Fibroblast of lung (primary cell): ENCODE measurements at regions not wholly inside any gene's neighbourhood (a gene's known extent, or its start where the extent isn't known, plus 50 kb on each side); places are given as distances from the start of the nearest gene placed in this dataset.
A peak's percentile ranks its signal among the peaks of the same experiment; 100 is the strongest.

Source experiments
- DNase-seq, 2 donors: peaks; one replicate each; pipeline versions ENCODE4 v3.0.0 to v3.0.0-alpha.2; 2010; ENCODE audit warnings: low read depth in 2 of 2
- H2AFZ ChIP-seq: 2 replicates; pipeline ENCODE4 v1.5.1; 2012; ENCODE audit warnings: low read length, control low read depth, inconsistent platforms
- H3K27ac ChIP-seq: 2 replicates; pipeline ENCODE4 v1.5.1; 2011; ENCODE audit warnings: low read length, control low read depth; ENCODE audit not compliant: insufficient read depth
- H3K27me3 ChIP-seq: 2 replicates; pipeline ENCODE4 v1.5.1; 2011; ENCODE audit warnings: mild to moderate bottlenecking, low read length; ENCODE audit not compliant: control insufficient read depth, insufficient read depth
- H3K36me3 ChIP-seq: 2 replicates; pipeline ENCODE4 v1.5.1; 2011; ENCODE audit warnings: low read length; ENCODE audit not compliant: control insufficient read depth, insufficient read depth
- H3K4me1 ChIP-seq: 2 replicates; pipeline ENCODE4 v1.5.1; 2011; ENCODE audit warnings: low read length; ENCODE audit not compliant: control insufficient read depth, insufficient read depth; ENCODE audit errors: extremely low read depth
- H3K4me2 ChIP-seq: 2 replicates; pipeline ENCODE4 v1.5.1; 2011; ENCODE audit warnings: low read length, control low read depth; ENCODE audit not compliant: insufficient read depth; ENCODE audit errors: extremely low read depth
- H3K4me3 ChIP-seq, 4 experiments: fragments of 200-600 bp in 1 of 4; sonication (generic) in 1 of 4; replicated peaks in 1 of 4; 2 replicates each; pipeline ENCODE4 v1.5.1; 2011 to 2016; ENCODE audit warnings: low read length in 4 of 4, low read depth in 3 of 4, mild to moderate bottlenecking in 3 of 4, control low read depth in 2 of 4, inconsistent platforms in 1 of 4, mixed read lengths in 1 of 4; ENCODE audit not compliant: insufficient read depth in 1 of 4; ENCODE audit errors: control extremely low read depth in 1 of 4
- H3K79me2 ChIP-seq: 2 replicates; pipeline ENCODE4 v1.5.1; 2012; ENCODE audit warnings: mild to moderate bottlenecking, low read length, inconsistent platforms; ENCODE audit not compliant: control insufficient read depth, insufficient read depth
- H3K9ac ChIP-seq: 2 replicates; pipeline ENCODE4 v1.5.1; 2011; ENCODE audit warnings: mild to moderate bottlenecking, low read length, control low read depth; ENCODE audit not compliant: insufficient read depth
- H3K9me3 ChIP-seq: 2 replicates; pipeline ENCODE4 v1.5.1; 2012; ENCODE audit warnings: low read depth, low read length; ENCODE audit not compliant: control insufficient read depth, insufficient read depth
- H4K20me1 ChIP-seq: 2 replicates; pipeline ENCODE4 v1.5.1; 2011; ENCODE audit warnings: low read length; ENCODE audit not compliant: control insufficient read depth, insufficient read depth; ENCODE audit errors: extremely low read depth
- EZH2 ChIP-seq: IDR thresholded peaks from 2 replicates; pipeline ENCODE4 v1.5.1; 2012; ENCODE audit warnings: low read length, control low read depth, mild to moderate bottlenecking; ENCODE audit errors: missing control alignments
- TF ChIP-seq, protein P1 (sequence below), 2 donors: IDR thresholded peaks in 1 of 2; conservative IDR thresholded peaks in 1 of 2; 1 replicate in 1 of 2; 2 replicates in 1 of 2; pipeline ENCODE4 v1.5.1; 2011 to 2012; ENCODE audit warnings: low read length in 2 of 2, control low read depth in 1 of 2, inconsistent platforms in 1 of 2, low read depth in 1 of 2, mild to moderate bottlenecking in 1 of 2

DNA sequence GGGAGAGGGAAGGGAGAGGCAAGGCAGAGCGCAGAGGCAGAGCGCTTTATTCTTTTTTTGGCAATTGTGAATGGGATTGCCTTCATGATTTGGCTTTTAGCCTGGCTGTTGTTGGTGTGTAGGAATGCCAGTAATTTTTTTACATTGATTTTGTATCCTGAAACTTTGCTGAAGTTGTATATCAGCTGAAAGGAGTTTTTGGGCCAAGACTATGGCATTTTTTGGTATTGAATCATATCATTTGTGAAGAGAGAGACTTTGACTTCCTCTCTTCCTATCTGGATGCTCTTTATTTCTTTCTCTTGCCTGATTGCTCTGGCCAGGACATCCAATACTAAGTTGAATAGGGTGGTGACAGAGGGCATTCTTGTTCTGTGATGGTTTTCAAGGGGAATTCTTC, 291.3 kb downstream of the REEP3 start:
- Histone ChIP-seq H3K4me3 (no peak overlapping the region), H2AFZ (no peak overlapping the region), H3K4me2 (no peak overlapping the region), H3K79me2 (no peaks in the 10 kb centered on the region), H3K27ac (no peak overlapping the region), H3K9ac (no peak overlapping the region), H3K4me1 (no peaks in the 10 kb centered on the region), H3K9me3 (no peaks in the 10 kb centered on the region), H3K36me3 (no peaks in the 10 kb centered on the region), H3K27me3 (no peaks in the 10 kb centered on the region), H4K20me1 (no peaks in the 10 kb centered on the region)
- peak in 1 of 2 donors; percentile 65 for DNase-seq
- TF ChIP-seq, protein P1, sequence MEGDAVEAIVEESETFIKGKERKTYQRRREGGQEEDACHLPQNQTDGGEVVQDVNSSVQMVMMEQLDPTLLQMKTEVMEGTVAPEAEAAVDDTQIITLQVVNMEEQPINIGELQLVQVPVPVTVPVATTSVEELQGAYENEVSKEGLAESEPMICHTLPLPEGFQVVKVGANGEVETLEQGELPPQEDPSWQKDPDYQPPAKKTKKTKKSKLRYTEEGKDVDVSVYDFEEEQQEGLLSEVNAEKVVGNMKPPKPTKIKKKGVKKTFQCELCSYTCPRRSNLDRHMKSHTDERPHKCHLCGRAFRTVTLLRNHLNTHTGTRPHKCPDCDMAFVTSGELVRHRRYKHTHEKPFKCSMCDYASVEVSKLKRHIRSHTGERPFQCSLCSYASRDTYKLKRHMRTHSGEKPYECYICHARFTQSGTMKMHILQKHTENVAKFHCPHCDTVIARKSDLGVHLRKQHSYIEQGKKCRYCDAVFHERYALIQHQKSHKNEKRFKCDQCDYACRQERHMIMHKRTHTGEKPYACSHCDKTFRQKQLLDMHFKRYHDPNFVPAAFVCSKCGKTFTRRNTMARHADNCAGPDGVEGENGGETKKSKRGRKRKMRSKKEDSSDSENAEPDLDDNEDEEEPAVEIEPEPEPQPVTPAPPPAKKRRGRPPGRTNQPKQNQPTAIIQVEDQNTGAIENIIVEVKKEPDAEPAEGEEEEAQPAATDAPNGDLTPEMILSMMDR (conservative IDR thresholded peaks at IDR 0.05 in 1 of 2, IDR thresholded peaks at IDR 0.05 in 1 of 2; ENCODE audit: low read depth in 1 of 2, low read length in 2 of 2), result no peak
- no peak for TF ChIP-seq EZH2

GRCh38 chr10:63819753-63820329, 298.6 kb downstream of the REEP3 start:
- H3K4me2 ChIP-seq, result no peak overlapping the region
- TF ChIP-seq, protein P1 (conservative IDR thresholded peaks at IDR 0.05 in 1 of 2, IDR thresholded peaks at IDR 0.05 in 1 of 2; ENCODE audit: low read depth in 1 of 2, low read length in 2 of 2), result peak; percentile 86 to 95
- no peak for TF ChIP-seq EZH2
- no peaks in the 10 kb centered on the region for H4K20me1 ChIP-seq
- no peak overlapping the region for H3K4me3 ChIP-seq
- no peak overlapping the region for H2AFZ ChIP-seq
- H3K4me1 ChIP-seq, result no peaks in the 10 kb centered on the region
- H3K27me3 ChIP-seq, result no peaks in the 10 kb centered on the region
- H3K9me3 ChIP-seq, result no peaks in the 10 kb centered on the region
- H3K9ac ChIP-seq, result no peak overlapping the region
- DNase-seq, result peak; percentile 59 to 76
- H3K36me3 ChIP-seq, result no peaks in the 10 kb centered on the region
- no peaks in the 10 kb centered on the region for H3K79me2 ChIP-seq
- H3K27ac ChIP-seq, result no peak overlapping the region

GRCh38 chr10:63822496-63822895, 301.3 kb downstream of the REEP3 start:
- no peaks in the 10 kb centered on the region for H3K27me3 ChIP-seq
- H3K36me3 ChIP-seq, result no peaks in the 10 kb centered on the region
- no peak overlapping the region for H3K9ac ChIP-seq
- no peak for DNase-seq
- no peak overlapping the region for H3K27ac ChIP-seq
- no peak overlapping the region for H3K4me2 ChIP-seq
- no peak overlapping the region for H2AFZ ChIP-seq
- no peaks in the 10 kb centered on the region for H3K9me3 ChIP-seq
- TF ChIP-seq, protein P1 (conservative IDR thresholded peaks at IDR 0.05 in 1 of 2, IDR thresholded peaks at IDR 0.05 in 1 of 2; ENCODE audit: low read depth in 1 of 2, low read length in 2 of 2), result no peak
- no peak for TF ChIP-seq EZH2
- H3K4me3 ChIP-seq, result no peak overlapping the region
- no peaks in the 10 kb centered on the region for H3K4me1 ChIP-seq
- H3K79me2 ChIP-seq, result no peaks in the 10 kb centered on the region
- no peaks in the 10 kb centered on the region for H4K20me1 ChIP-seq
